HL-60 (cell line): ENCODE measurements at regions not wholly inside any gene's neighbourhood (a gene's known extent, or its start where the extent isn't known, plus 50 kb on each side); places are given as distances from the start of the nearest gene placed in this dataset.
A peak's percentile ranks its signal among the peaks of the same experiment; 100 is the strongest.
"Not testable (repeated sequence)": the region's sequence is repeated elsewhere in the genome, so short reads cannot be mapped to it uniquely, and the experiment has no call there.

ENCODE experiments used
- DNase-seq, 2 experiments: peaks; one replicate each; pipeline ENCODE4 v3.0.0-alpha.2; 2010 to 2020; ENCODE audit warnings: low read depth in 1 of 2, low spot score in 1 of 2
- H3K27ac ChIP-seq: fragments of 250-450 bp; sonication (Bioruptor Pico); replicated peaks from 2 replicates; pipeline ENCODE4 v1.5.1; 2020; ENCODE audit warnings: mild to moderate bottlenecking, moderate library complexity
- H3K27me3 ChIP-seq: fragments of 250-450 bp; sonication (Bioruptor Pico); 2 replicates; pipeline ENCODE4 v1.5.1; 2021; ENCODE audit warnings: mild to moderate bottlenecking, moderate library complexity; ENCODE audit not compliant: insufficient read depth, poor library complexity, severe bottlenecking
- H3K4me3 ChIP-seq: replicated peaks from 2 replicates; pipeline ENCODE4 v1.5.1; 2011; ENCODE audit warnings: mild to moderate bottlenecking, control low read depth, low read length; ENCODE audit not compliant: insufficient read depth
- CTCF ChIP-seq: IDR thresholded peaks from one replicate; pipeline ENCODE4 v1.5.1; 2011; ENCODE audit warnings: low read length, control low read depth, inconsistent platforms; ENCODE audit not compliant: insufficient read depth
- GABPA ChIP-seq: IDR thresholded peaks from 2 replicates; pipeline ENCODE4 v1.6.1; 2012; ENCODE audit warnings: low read depth
- POLR2AphosphoS5 ChIP-seq: IDR thresholded peaks from 2 replicates; pipeline ENCODE4 v1.6.1; 2012; ENCODE audit warnings: low read depth
- REST ChIP-seq: IDR thresholded peaks from 2 replicates; pipeline ENCODE4 v1.6.1; 2012; ENCODE audit warnings: low read depth; ENCODE audit not compliant: insufficient replicate concordance
- SPI1 ChIP-seq: IDR thresholded peaks from 2 replicates; pipeline ENCODE4 v1.6.1; 2012; ENCODE audit warnings: low read depth, mild to moderate bottlenecking, borderline replicate concordance

GRCh38 chr1:143666851-143667250 lies 304.9 kb downstream of the FAM72C start:
- H3K27me3 ChIP-seq: no peaks in the 10 kb centered on the region
- no peak for DNase-seq
- H3K4me3 ChIP-seq: no peak overlapping the region
- TF ChIP-seq SPI1: no peak
- TF ChIP-seq CTCF: no peak
- no peak overlapping the region for H3K27ac ChIP-seq

GRCh38 chr1:143665606-143666005 lies 306.2 kb downstream of the FAM72C start:
- TF ChIP-seq POLR2AphosphoS5: peak; percentile 44; the same call in 1 of the 2 replicates
- peak; percentile 96 for TF ChIP-seq SPI1
- TF ChIP-seq REST: no peak
- Histone ChIP-seq H3K27me3 (no peaks in the 10 kb centered on the region), H3K4me3 (no peak overlapping the region), H3K27ac (no peak overlapping the region)
- peak; percentile 60 to 87 for DNase-seq

GRCh38 chr1:143663056-143663455 lies 308.7 kb downstream of the FAM72C start:
- peak; percentile 58 to 80 for DNase-seq
- H3K27me3 ChIP-seq, H3K4me3 ChIP-seq: not testable (repeated sequence)
- H3K27ac ChIP-seq: peak overlapping the region; percentile 55
- peak; percentile 33; the same call in 1 of the 2 replicates for TF ChIP-seq GABPA

GRCh38 chr1:143661418-143662101 lies 310.2 kb downstream of the FAM72C start:
- no peak for DNase-seq
- no peak for TF ChIP-seq REST
- TF ChIP-seq POLR2AphosphoS5: no peak
- no peak for TF ChIP-seq SPI1
- TF ChIP-seq GABPA: no peak
- TF ChIP-seq CTCF: no peak
- H3K27me3 ChIP-seq: no peaks in the 10 kb centered on the region
- no peak overlapping the region for H3K4me3 ChIP-seq
- H3K27ac ChIP-seq: no peak overlapping the region

GRCh38 chr1:143660354-143660941 lies 311.3 kb downstream of the FAM72C start:
- Histone ChIP-seq H3K4me3 (no peak overlapping the region), H3K27me3 (no peaks in the 10 kb centered on the region), H3K27ac (no peak overlapping the region)
- TF ChIP-seq CTCF (no peak), SPI1 (no peak), GABPA (no peak), REST (no peak), POLR2AphosphoS5 (no peak)
- no peak for DNase-seq
